Upper lobe of right lung (tissue), 1 donor: ENCODE measurements at regions not wholly inside any gene's neighbourhood (a gene's known extent, or its start where the extent isn't known, plus 50 kb on each side); places are given as distances from the start of the nearest gene placed in this dataset.

Experiments
- ATAC-seq: fragments of 200-7000 bp; cut with Tn5 transposase; one replicate; pipeline ENCODE4 v1.9.1; 2020; ENCODE audit warnings: mild to moderate bottlenecking, moderate library complexity
- DNase-seq: peaks from one replicate; pipeline ENCODE4 v3.0.0-alpha.2; 2020
- H3K27ac ChIP-seq: fragments of 200-600 bp; one replicate; pipeline ENCODE4 v1.8.0; 2022
- H3K27me3 ChIP-seq: fragments of 200-600 bp; one replicate; pipeline ENCODE4 v1.8.0; 2022; ENCODE audit warnings: mild to moderate bottlenecking
- H3K36me3 ChIP-seq: fragments of 200-600 bp; one replicate; pipeline ENCODE4 v1.8.0; 2022
- H3K4me1 ChIP-seq: fragments of 200-600 bp; one replicate; pipeline ENCODE4 v1.8.0; 2022
- H3K4me3 ChIP-seq: fragments of 200-600 bp; one replicate; pipeline ENCODE4 v1.8.0; 2022; ENCODE audit warnings: mild to moderate bottlenecking
- H3K9me3 ChIP-seq: fragments of 200-600 bp; one replicate; pipeline ENCODE4 v1.8.0; 2022
- intact Hi-C: fragments of 100-400 bp; cut with DNase I; formaldehyde crosslinking; loops from one replicate; pipeline ENCODE4 v1.11.0; 2022
- TF ChIP-seq, protein P1 (sequence below): fragments of 200-600 bp; IDR thresholded peaks from one replicate; pipeline ENCODE4 v1.8.0; 2022; ENCODE audit warnings: antibody characterized with exemption
- donor health status: DM: no; HTN: yes; CAD: no; lungs with severe emphysema.

DNA sequence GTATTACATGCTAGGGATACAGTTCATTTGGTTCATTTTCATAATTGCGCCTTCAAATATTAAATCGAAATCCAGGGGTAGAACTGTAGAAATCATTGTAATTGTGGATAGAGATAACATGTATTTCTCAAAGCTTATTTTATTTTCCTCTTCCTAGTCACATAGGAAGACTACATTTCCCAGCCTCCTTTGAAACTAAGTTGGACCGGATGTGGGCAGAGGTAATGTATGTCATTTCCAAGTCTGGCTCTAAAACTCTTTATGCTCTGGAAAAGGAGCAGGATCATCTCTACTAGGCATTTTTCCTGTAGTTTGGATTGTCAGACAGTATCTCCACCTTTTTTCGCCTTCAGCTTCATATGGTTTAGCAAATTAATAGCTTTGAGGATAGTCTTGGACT, 70.1 kb upstream of the CRY1 start:
- no peak overlapping the region for H3K4me3 ChIP-seq
- no peaks in the 10 kb centered on the region for H3K36me3 ChIP-seq
- ATAC-seq (no peak), DNase-seq (no peak)
- TF ChIP-seq, protein P1, sequence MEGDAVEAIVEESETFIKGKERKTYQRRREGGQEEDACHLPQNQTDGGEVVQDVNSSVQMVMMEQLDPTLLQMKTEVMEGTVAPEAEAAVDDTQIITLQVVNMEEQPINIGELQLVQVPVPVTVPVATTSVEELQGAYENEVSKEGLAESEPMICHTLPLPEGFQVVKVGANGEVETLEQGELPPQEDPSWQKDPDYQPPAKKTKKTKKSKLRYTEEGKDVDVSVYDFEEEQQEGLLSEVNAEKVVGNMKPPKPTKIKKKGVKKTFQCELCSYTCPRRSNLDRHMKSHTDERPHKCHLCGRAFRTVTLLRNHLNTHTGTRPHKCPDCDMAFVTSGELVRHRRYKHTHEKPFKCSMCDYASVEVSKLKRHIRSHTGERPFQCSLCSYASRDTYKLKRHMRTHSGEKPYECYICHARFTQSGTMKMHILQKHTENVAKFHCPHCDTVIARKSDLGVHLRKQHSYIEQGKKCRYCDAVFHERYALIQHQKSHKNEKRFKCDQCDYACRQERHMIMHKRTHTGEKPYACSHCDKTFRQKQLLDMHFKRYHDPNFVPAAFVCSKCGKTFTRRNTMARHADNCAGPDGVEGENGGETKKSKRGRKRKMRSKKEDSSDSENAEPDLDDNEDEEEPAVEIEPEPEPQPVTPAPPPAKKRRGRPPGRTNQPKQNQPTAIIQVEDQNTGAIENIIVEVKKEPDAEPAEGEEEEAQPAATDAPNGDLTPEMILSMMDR = no peak
- intact Hi-C loops = no loop called here
- no peaks in the 10 kb centered on the region for H3K4me1 ChIP-seq
- no peak overlapping the region for H3K27ac ChIP-seq
- no peaks in the 10 kb centered on the region for H3K9me3 ChIP-seq
- H3K27me3 ChIP-seq = peaks cover 3% of the 10 kb centered on the region

DNA sequence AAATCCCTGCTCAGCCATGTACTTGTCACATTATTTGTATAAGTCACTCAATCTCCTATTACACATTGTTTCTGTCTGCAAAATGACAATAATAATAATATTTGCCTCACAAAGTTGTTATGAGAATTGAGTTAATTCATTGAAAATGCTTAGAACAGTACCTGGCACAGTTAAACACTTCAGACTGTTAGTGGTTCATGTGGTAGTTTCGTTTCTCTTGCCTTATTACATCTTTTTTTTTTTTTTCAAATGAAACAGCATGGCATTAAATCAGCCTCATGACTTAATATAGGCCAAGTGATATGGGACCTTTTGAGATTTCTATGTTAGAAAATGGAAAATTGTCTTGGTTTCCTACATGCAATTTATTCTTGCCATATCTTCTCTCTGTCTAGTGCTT, 71.0 kb upstream of the CRY1 start:
- H3K4me1 ChIP-seq = no peaks in the 10 kb centered on the region

DNA sequence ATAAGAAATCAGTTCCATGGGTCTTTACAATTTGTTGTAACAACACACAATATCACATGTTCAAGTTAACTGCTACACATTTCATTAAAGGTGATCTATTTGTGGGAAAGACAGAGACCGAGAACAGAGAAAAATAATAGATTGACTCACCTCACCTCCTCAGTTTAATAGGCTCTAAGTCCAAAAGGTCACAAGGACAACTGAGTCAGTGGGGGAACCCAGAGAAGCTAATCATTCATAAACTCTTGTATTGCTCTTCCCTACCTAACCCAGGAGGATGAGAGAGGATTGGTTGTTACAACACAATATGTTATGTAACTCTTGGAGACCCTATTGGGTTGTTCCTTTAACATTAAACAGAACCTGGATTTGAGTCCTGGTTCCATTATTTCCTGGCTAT, 72.2 kb upstream of the CRY1 start:
- Histone ChIP-seq H3K4me3 (no peak overlapping the region), H3K36me3 (no peaks in the 10 kb centered on the region), H3K27me3 (peaks cover 3% of the 10 kb centered on the region), H3K27ac (no peak overlapping the region), H3K9me3 (no peaks in the 10 kb centered on the region), H3K4me1 (no peaks in the 10 kb centered on the region)
- TF ChIP-seq, protein P1 = no peak
- DNase-seq (no peak), ATAC-seq (no peak)
- intact Hi-C loops = no loop called here

More for the DNA sequence above, 71.0 kb upstream of the CRY1 start:
- H3K36me3 ChIP-seq = no peaks in the 10 kb centered on the region
- no peak for ATAC-seq
- H3K27me3 ChIP-seq = peaks cover 3% of the 10 kb centered on the region
- H3K27ac ChIP-seq = no peak overlapping the region
- H3K4me3 ChIP-seq = no peak overlapping the region
- TF ChIP-seq, protein P1 = no peak
- intact Hi-C loops = no loop called here
- DNase-seq = no peak
- no peaks in the 10 kb centered on the region for H3K9me3 ChIP-seq

DNA sequence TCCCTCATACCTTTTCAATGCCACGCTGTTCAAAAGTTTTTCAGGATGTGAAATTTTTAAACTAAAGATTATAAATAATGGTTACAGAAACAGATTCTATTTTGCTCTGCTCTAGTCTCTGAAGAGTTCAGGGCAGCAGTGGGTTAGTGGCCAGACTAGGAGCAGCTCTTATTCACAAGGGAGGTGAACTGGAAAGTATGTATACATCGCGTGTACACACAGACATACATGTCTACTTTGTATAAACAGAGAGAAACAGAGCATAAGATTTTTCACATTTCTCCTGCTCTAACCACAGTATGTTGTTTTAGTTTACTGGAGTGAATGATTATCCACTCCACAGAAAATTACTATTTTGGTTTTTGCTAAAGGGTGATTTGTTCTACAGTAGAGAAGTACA, 74.4 kb upstream of the CRY1 start:
- Histone ChIP-seq H3K27me3 (peaks cover under 1% of the 10 kb centered on the region), H3K36me3 (no peaks in the 10 kb centered on the region), H3K4me1 (no peaks in the 10 kb centered on the region), H3K9me3 (no peaks in the 10 kb centered on the region), H3K27ac (no peak overlapping the region), H3K4me3 (no peak overlapping the region)
- DNase-seq = no peak
- TF ChIP-seq, protein P1 = no peak
- ATAC-seq = no peak
- intact Hi-C loops = no loop called here

DNA sequence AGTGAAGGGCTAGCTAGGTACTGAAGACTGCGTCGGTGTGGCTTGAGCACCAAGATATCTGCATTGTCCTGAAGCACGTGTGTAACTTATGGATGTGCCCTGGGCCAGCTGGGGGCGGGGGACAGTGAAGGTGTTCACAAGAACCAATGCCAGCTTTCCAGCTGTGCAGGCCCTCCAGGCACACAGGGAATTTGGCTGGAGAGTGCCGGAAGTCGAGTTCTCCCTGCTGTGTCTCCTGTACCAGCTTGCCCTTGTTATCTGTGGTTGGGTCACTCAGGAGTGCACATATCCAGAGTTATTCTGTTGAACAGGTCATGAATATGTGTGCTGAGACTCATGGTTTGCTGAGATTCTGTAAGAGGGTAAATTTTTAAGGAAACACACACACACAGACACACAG, 75.9 kb upstream of the CRY1 start:
- TF ChIP-seq, protein P1 = no peak
- Histone ChIP-seq H3K4me1 (no peaks in the 10 kb centered on the region), H3K9me3 (no peaks in the 10 kb centered on the region), H3K36me3 (no peaks in the 10 kb centered on the region), H3K27me3 (no peaks in the 10 kb centered on the region), H3K27ac (no peak overlapping the region), H3K4me3 (no peak overlapping the region)
- DNase-seq (no peak), ATAC-seq (no peak)
- intact Hi-C loops = no loop called here

DNA sequence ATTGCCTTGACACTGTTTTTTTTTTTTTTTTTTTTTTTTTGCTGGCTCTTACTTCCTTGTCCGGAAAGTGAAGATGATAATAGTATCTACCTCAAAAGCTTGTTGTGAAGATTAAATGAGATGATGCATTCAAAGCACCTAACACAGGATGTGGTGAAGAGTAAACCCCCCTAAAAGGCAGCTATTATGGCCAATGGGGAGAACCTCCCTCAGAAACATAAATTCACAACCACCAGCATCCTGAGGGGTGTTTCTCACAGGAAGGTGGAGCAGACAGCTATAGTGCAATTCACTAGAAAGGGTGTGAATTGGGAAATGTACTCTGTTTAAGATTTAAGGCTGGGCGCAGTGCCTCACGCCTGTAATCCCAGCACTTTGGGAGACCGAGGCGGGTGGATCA, 85.4 kb upstream of the CRY1 start:
- Histone ChIP-seq H3K27ac (no peak overlapping the region), H3K9me3 (no peaks in the 10 kb centered on the region), H3K4me1 (no peaks in the 10 kb centered on the region), H3K4me3 (no peak overlapping the region), H3K36me3 (no peaks in the 10 kb centered on the region), H3K27me3 (peaks cover 7% of the 10 kb centered on the region)
- TF ChIP-seq, protein P1 = no peak
- DNase-seq (no peak), ATAC-seq (no peak)
- intact Hi-C loops = no loop called here
